ENCODE measurements at regions not wholly inside any gene's neighbourhood (a gene's known extent, or its start where the extent isn't known, plus 50 kb on each side); places are given as distances from the start of the nearest gene placed in this dataset.

- TF ChIP-seq POLR2A (IDR thresholded peaks at IDR 0.05; ENCODE audit: low read length) = no peak
- no peak for TF ChIP-seq CTCF (IDR thresholded peaks at IDR 0.05)
- no peak for TF ChIP-seq MAZ (IDR thresholded peaks at IDR 0.05; ENCODE audit: borderline replicate concordance, low read depth, low read length)
- TF ChIP-seq ZC3H11A (IDR thresholded peaks at IDR 0.05) = no peak
- no peak for TF ChIP-seq CHD4 (IDR thresholded peaks at IDR 0.05; ENCODE audit: borderline replicate concordance)
Measured at GRCh38 chr14:42174357-42174756, 567.7 kb downstream of the LRFN5 start.
